C4-2B (cell line): ENCODE measurements at regions not wholly inside any gene's neighbourhood (a gene's known extent, or its start where the extent isn't known, plus 50 kb on each side); places are given as distances from the start of the nearest gene placed in this dataset.

Source experiments
- H3K27ac ChIP-seq: fragments of 450-650 bp; 2 replicates; pipeline ENCODE4 v1.5.1; 2017
- CTCF ChIP-seq: fragments of 450-650 bp; conservative IDR thresholded peaks from 2 replicates; pipeline ENCODE4 v1.5.1; 2017; ENCODE audit warnings: mild to moderate bottlenecking
- ZFX ChIP-seq: fragments of 450-650 bp; IDR thresholded peaks from 2 replicates; pipeline ENCODE4 v1.6.1; 2017

GRCh38 chr2:199575416-199575815 is 117.7 kb upstream of the SATB2 start:
- H3K27ac ChIP-seq: no peak overlapping the region
- TF ChIP-seq ZFX (no peak), CTCF (no peak)

- TF ChIP-seq ZFX: no peak
- no peak for TF ChIP-seq CTCF
- no peak overlapping the region for H3K27ac ChIP-seq
Measured at GRCh38 chr2:199572571-199572970, 114.8 kb upstream of the SATB2 start.

- no peak overlapping the region for H3K27ac ChIP-seq
Measured at GRCh38 chr2:199570934-199571333, 113.2 kb upstream of the SATB2 start.

GRCh38 chr2:199569336-199569735 is 111.6 kb upstream of the SATB2 start:
- TF ChIP-seq CTCF (no peak), ZFX (no peak)
- no peak overlapping the region for H3K27ac ChIP-seq

More at GRCh38 chr2:199570934-199571333, 113.2 kb upstream of the SATB2 start:
- TF ChIP-seq ZFX: no peak

GRCh38 chr2:199558156-199558555 is 100.4 kb upstream of the SATB2 start:
- H3K27ac ChIP-seq: no peak overlapping the region

GRCh38 chr2:199556527-199557285 is 99.0 kb upstream of the SATB2 start:
- TF ChIP-seq ZFX: no peak
- TF ChIP-seq CTCF: no peak
- H3K27ac ChIP-seq: no peak overlapping the region

More at GRCh38 chr2:199558156-199558555, 100.4 kb upstream of the SATB2 start:
- TF ChIP-seq ZFX (no peak), CTCF (no peak)

GRCh38 chr2:199554026-199554425 is 96.3 kb upstream of the SATB2 start:
- no peak overlapping the region for H3K27ac ChIP-seq
- TF ChIP-seq ZFX: no peak
- no peak for TF ChIP-seq CTCF

GRCh38 chr2:199552141-199552540 is 94.4 kb upstream of the SATB2 start:
- TF ChIP-seq CTCF (no peak), ZFX (no peak)
- no peak overlapping the region for H3K27ac ChIP-seq
